ENCODE measurements at regions not wholly inside any gene's neighbourhood (a gene's known extent, or its start where the extent isn't known, plus 50 kb on each side); places are given as distances from the start of the nearest gene placed in this dataset.
"Not testable (repeated sequence)": the region's sequence is repeated elsewhere in the genome, so short reads cannot be mapped to it uniquely, and the experiment has no call there.

DNA sequence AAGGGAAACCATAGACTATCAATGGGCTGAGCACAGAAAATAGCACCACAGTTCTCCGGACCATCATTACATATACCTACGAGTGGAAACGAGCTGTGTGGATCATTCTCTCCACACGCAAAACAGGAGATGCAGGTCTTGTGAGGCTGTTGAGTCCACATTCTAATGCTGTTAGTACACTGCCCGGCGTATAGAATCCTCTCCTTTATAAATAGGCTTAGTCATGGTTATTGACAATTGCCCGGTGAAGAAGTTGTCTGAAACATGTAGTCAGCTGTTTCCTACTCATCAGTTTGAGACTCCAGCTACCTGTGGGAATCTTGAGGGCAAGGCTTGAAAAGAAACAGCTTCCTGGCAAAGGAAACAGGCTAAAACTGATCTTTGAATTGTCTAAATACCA lies 602.0 kb upstream of the EDIL3 start:
- no peak for ATAC-seq
- BruUV-seq (replicated peaks) = no TSS peak
- in situ Hi-C loops (cut with HindIII; ENCODE audit: low pct_unique_long_range_greater_than_20kb, low sequenced_read_pairs) = no loop called here
- no peak for DNase-seq (ENCODE audit: low read depth, low spot score)
- TF ChIP-seq POLR2AphosphoS5 (IDR thresholded peaks at IDR 0.05; ENCODE audit: low read depth, low read length) (no peak), SIN3A (IDR thresholded peaks at IDR 0.05; ENCODE audit: borderline replicate concordance, insufficient read depth, low read depth, low read length) (no peak), TCF7L2 (IDR thresholded peaks at IDR 0.05; ENCODE audit: low read depth, low read length) (no peak)
- TF ChIP-seq, protein P1, sequence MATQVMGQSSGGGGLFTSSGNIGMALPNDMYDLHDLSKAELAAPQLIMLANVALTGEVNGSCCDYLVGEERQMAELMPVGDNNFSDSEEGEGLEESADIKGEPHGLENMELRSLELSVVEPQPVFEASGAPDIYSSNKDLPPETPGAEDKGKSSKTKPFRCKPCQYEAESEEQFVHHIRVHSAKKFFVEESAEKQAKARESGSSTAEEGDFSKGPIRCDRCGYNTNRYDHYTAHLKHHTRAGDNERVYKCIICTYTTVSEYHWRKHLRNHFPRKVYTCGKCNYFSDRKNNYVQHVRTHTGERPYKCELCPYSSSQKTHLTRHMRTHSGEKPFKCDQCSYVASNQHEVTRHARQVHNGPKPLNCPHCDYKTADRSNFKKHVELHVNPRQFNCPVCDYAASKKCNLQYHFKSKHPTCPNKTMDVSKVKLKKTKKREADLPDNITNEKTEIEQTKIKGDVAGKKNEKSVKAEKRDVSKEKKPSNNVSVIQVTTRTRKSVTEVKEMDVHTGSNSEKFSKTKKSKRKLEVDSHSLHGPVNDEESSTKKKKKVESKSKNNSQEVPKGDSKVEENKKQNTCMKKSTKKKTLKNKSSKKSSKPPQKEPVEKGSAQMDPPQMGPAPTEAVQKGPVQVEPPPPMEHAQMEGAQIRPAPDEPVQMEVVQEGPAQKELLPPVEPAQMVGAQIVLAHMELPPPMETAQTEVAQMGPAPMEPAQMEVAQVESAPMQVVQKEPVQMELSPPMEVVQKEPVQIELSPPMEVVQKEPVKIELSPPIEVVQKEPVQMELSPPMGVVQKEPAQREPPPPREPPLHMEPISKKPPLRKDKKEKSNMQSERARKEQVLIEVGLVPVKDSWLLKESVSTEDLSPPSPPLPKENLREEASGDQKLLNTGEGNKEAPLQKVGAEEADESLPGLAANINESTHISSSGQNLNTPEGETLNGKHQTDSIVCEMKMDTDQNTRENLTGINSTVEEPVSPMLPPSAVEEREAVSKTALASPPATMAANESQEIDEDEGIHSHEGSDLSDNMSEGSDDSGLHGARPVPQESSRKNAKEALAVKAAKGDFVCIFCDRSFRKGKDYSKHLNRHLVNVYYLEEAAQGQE (IDR thresholded peaks at IDR 0.05; ENCODE audit: insufficient read depth in 1 of 2, low read depth in 2 of 2, low read length in 1 of 2) = no peak
- TF ChIP-seq, protein P2, sequence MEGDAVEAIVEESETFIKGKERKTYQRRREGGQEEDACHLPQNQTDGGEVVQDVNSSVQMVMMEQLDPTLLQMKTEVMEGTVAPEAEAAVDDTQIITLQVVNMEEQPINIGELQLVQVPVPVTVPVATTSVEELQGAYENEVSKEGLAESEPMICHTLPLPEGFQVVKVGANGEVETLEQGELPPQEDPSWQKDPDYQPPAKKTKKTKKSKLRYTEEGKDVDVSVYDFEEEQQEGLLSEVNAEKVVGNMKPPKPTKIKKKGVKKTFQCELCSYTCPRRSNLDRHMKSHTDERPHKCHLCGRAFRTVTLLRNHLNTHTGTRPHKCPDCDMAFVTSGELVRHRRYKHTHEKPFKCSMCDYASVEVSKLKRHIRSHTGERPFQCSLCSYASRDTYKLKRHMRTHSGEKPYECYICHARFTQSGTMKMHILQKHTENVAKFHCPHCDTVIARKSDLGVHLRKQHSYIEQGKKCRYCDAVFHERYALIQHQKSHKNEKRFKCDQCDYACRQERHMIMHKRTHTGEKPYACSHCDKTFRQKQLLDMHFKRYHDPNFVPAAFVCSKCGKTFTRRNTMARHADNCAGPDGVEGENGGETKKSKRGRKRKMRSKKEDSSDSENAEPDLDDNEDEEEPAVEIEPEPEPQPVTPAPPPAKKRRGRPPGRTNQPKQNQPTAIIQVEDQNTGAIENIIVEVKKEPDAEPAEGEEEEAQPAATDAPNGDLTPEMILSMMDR (IDR thresholded peaks at IDR 0.05) = no peak
- Histone ChIP-seq H3K9me3 (ENCODE audit: control insufficient read depth, insufficient read depth, low read depth, low read length) (no peaks in the 10 kb centered on the region), H3K27me3 (ENCODE audit: control insufficient read depth, insufficient read depth, low read length) (no peaks in the 10 kb centered on the region), H3K4me3 (ENCODE audit: low read depth in 2 of 2, low read length in 2 of 2) (no peak overlapping the region), H3K36me3 (ENCODE audit: control insufficient read depth, insufficient read depth, low read length) (no peaks in the 10 kb centered on the region), H3K4me1 (ENCODE audit: control insufficient read depth, insufficient read depth, low read length) (no peaks in the 10 kb centered on the region), H3K27ac (ENCODE audit: low read length) (no peak overlapping the region)
- intact Hi-C loops (cut with micrococcal nuclease; ENCODE audit: unreplicated experiment) = no loop called here
- CTCF ChIA-PET = no interaction called here
- POLR2A ChIA-PET = no interaction called here

DNA sequence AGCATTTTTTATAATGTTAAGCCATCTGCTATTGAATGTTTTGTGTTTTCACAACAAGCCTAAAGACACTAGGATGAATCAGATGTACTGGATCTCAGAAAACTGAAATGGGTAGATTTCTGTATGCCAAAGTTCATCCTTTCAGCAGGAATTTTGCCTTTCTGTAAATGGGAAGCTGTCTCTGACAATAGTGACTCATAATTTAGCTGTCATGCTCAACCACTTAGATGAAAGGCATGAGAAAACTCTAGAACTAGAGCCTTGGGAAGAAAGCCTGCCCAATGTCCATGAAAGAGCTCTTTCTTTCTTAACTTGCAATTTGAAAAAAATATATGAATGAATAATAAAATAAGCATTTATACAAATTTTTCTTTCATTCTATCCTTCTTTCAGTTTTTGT lies 616.0 kb upstream of the EDIL3 start:
- ATAC-seq (no peak), DNase-seq (ENCODE audit: low read depth, low spot score) (no peak)
- TF ChIP-seq SIN3A (IDR thresholded peaks at IDR 0.05; ENCODE audit: borderline replicate concordance, insufficient read depth, low read depth, low read length) = no peak
- TF ChIP-seq, protein P1 (IDR thresholded peaks at IDR 0.05; ENCODE audit: insufficient read depth in 1 of 2, low read depth in 2 of 2, low read length in 1 of 2) = no peak
- TF ChIP-seq, protein P2 (IDR thresholded peaks at IDR 0.05) = no peak
- no peak for TF ChIP-seq POLR2AphosphoS5 (IDR thresholded peaks at IDR 0.05; ENCODE audit: low read depth, low read length)
- no peak for TF ChIP-seq TCF7L2 (IDR thresholded peaks at IDR 0.05; ENCODE audit: low read depth, low read length)
- ChIA-PET CTCF (no interaction called here), POLR2A (no interaction called here)
- H3K36me3 ChIP-seq (ENCODE audit: control insufficient read depth, insufficient read depth, low read length) = no peaks in the 10 kb centered on the region
- in situ Hi-C loops (cut with HindIII; ENCODE audit: low pct_unique_long_range_greater_than_20kb, low sequenced_read_pairs) = no loop called here
- no peaks in the 10 kb centered on the region for H3K27me3 ChIP-seq (ENCODE audit: control insufficient read depth, insufficient read depth, low read length)
- no TSS peak for BruUV-seq (replicated peaks)
- H3K4me3 ChIP-seq (ENCODE audit: low read depth in 2 of 2, low read length in 2 of 2) = no peak overlapping the region
- H3K27ac ChIP-seq (ENCODE audit: low read length) = no peak overlapping the region
- intact Hi-C loops (cut with micrococcal nuclease; ENCODE audit: unreplicated experiment) = no loop called here
- H3K4me1 ChIP-seq (ENCODE audit: control insufficient read depth, insufficient read depth, low read length) = no peaks in the 10 kb centered on the region
- H3K9me3 ChIP-seq (ENCODE audit: control insufficient read depth, insufficient read depth, low read depth, low read length) = no peaks in the 10 kb centered on the region

DNA sequence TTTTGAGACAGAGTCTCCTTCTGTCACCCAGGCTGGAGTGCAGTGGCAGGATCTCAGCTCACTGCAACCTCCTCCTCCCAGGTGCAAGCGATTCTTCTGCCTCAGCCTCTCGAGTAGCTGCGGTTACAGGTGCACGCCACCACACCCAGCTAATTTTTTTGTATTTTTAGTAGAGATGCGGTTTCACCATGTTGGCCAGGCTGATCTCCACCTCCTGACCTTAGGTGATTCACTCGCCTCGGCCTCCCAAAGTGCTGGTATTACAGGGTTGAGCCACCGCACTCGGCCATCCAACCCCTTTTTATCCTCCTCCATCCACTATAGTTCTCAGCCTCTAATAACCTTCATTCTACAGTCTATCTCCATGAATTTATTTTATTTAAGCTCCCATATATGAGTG lies 617.3 kb upstream of the EDIL3 start:
- H3K4me1 ChIP-seq (ENCODE audit: control insufficient read depth, insufficient read depth, low read length); POLR2A ChIA-PET; BruUV-seq (replicated peaks); intact Hi-C loops (cut with micrococcal nuclease; ENCODE audit: unreplicated experiment); H3K9me3 ChIP-seq (ENCODE audit: control insufficient read depth, insufficient read depth, low read depth, low read length); H3K27ac ChIP-seq (ENCODE audit: low read length); H3K4me3 ChIP-seq (ENCODE audit: low read depth in 2 of 2, low read length in 2 of 2); DNase-seq (ENCODE audit: low read depth, low spot score); H3K36me3 ChIP-seq (ENCODE audit: control insufficient read depth, insufficient read depth, low read length); H3K27me3 ChIP-seq (ENCODE audit: control insufficient read depth, insufficient read depth, low read length); ATAC-seq; CTCF ChIA-PET; in situ Hi-C loops (cut with HindIII; ENCODE audit: low pct_unique_long_range_greater_than_20kb, low sequenced_read_pairs): not testable (repeated sequence)

Data from Panc1 (cell line).